ENCODE measurements at regions not wholly inside any gene's neighbourhood (a gene's known extent, or its start where the extent isn't known, plus 50 kb on each side); places are given as distances from the start of the nearest gene placed in this dataset.

- Histone ChIP-seq H3K9me3 (ENCODE audit: low read length) (no peaks in the 10 kb centered on the region), H3K4me3 (ENCODE audit: low read depth, low read length, poor library complexity, severe bottlenecking) (no peak overlapping the region), H4K20me1 (ENCODE audit: insufficient read depth, low read length) (no peaks in the 10 kb centered on the region), H3K4me1 (ENCODE audit: insufficient read depth, low read length, poor library complexity, severe bottlenecking) (no peaks in the 10 kb centered on the region), H2AFZ (ENCODE audit: low read length) (no peak overlapping the region), H3K4me2 (ENCODE audit: low read length) (no peak overlapping the region), H3K9me2 (ENCODE audit: insufficient read depth, low read length) (no peaks in the 10 kb centered on the region), H3K79me2 (ENCODE audit: insufficient read depth, low read depth, low read length) (no peaks in the 10 kb centered on the region), H3K27ac (ENCODE audit: low read depth, low read length, poor library complexity, severe bottlenecking) (no peak overlapping the region), H3K36me3 (ENCODE audit: insufficient read depth, low read length) (no peaks in the 10 kb centered on the region)
- BruUV-seq (replicated peaks), result no TSS peak
- ChIA-PET CTCF (ENCODE audit: unreplicated experiment) (no interaction called here), POLR2A (no interaction called here)
- no peak for DNase-seq (ENCODE audit: low spot score)
- intact Hi-C loops (cut with micrococcal nuclease; ENCODE audit: unreplicated experiment), result no loop called here
- TF ChIP-seq EZH2phosphoT487 (IDR thresholded peaks at IDR 0.05; ENCODE audit: borderline replicate concordance, low read depth, low read length), result no peak
- 0 out of 2 replicates have a peak, but pooled peaks have one; percentile 20 for TF ChIP-seq CTCF (conservative IDR thresholded peaks at IDR 0.05; ENCODE audit: low read length)
Measured at GRCh38 chrX:30489323-30489722, 88.2 kb downstream of the TASL start.

- Histone ChIP-seq H3K9me2 (ENCODE audit: insufficient read depth, low read length) (no peaks in the 10 kb centered on the region), H3K4me2 (ENCODE audit: low read length) (no peak overlapping the region), H3K4me3 (ENCODE audit: low read depth, low read length, poor library complexity, severe bottlenecking) (no peak overlapping the region), H3K36me3 (ENCODE audit: insufficient read depth, low read length) (no peaks in the 10 kb centered on the region), H3K79me2 (ENCODE audit: insufficient read depth, low read depth, low read length) (no peaks in the 10 kb centered on the region), H3K27ac (ENCODE audit: low read depth, low read length, poor library complexity, severe bottlenecking) (no peak overlapping the region), H3K4me1 (ENCODE audit: insufficient read depth, low read length, poor library complexity, severe bottlenecking) (no peaks in the 10 kb centered on the region), H2AFZ (ENCODE audit: low read length) (no peak overlapping the region), H4K20me1 (ENCODE audit: insufficient read depth, low read length) (no peaks in the 10 kb centered on the region), H3K9me3 (ENCODE audit: low read length) (no peaks in the 10 kb centered on the region)
- TF ChIP-seq EZH2phosphoT487 (IDR thresholded peaks at IDR 0.05; ENCODE audit: borderline replicate concordance, low read depth, low read length), result no peak
- TF ChIP-seq CTCF (conservative IDR thresholded peaks at IDR 0.05; ENCODE audit: low read length), result peak; percentile 40
- no TSS peak for BruUV-seq (replicated peaks)
- ChIA-PET POLR2A (no interaction called here), CTCF (ENCODE audit: unreplicated experiment) (no interaction called here)
- DNase-seq (ENCODE audit: low spot score), result no peak
- intact Hi-C loops (cut with micrococcal nuclease; ENCODE audit: unreplicated experiment), result no loop called here
Measured at GRCh38 chrX:30488092-30488491, 89.5 kb downstream of the TASL start.

- POLR2A ChIA-PET, result interaction anchor here (0.6 kb wide), 1 partner anchor 35 kb away, joined by 3 read pairs; no protein-coding TSS in a partner anchor
- H3K4me1 ChIP-seq (ENCODE audit: insufficient read depth, low read length, poor library complexity, severe bottlenecking), result no peaks in the 10 kb centered on the region
- DNase-seq (ENCODE audit: low spot score), result no peak
- H3K4me3 ChIP-seq (ENCODE audit: low read depth, low read length, poor library complexity, severe bottlenecking), result no peak overlapping the region
- no peaks in the 10 kb centered on the region for H3K79me2 ChIP-seq (ENCODE audit: insufficient read depth, low read depth, low read length)
- CTCF ChIA-PET (ENCODE audit: unreplicated experiment), result no interaction called here
- H4K20me1 ChIP-seq (ENCODE audit: insufficient read depth, low read length), result no peaks in the 10 kb centered on the region
- no TSS peak for BruUV-seq (replicated peaks)
- no peak overlapping the region for H3K4me2 ChIP-seq (ENCODE audit: low read length)
- no peaks in the 10 kb centered on the region for H3K9me2 ChIP-seq (ENCODE audit: insufficient read depth, low read length)
- H2AFZ ChIP-seq (ENCODE audit: low read length), result no peak overlapping the region
- no peaks in the 10 kb centered on the region for H3K9me3 ChIP-seq (ENCODE audit: low read length)
- TF ChIP-seq CTCF (conservative IDR thresholded peaks at IDR 0.05; ENCODE audit: low read length), result no peak
- no peak for TF ChIP-seq EZH2phosphoT487 (IDR thresholded peaks at IDR 0.05; ENCODE audit: borderline replicate concordance, low read depth, low read length)
- H3K36me3 ChIP-seq (ENCODE audit: insufficient read depth, low read length), result no peaks in the 10 kb centered on the region
- no peak overlapping the region for H3K27ac ChIP-seq (ENCODE audit: low read depth, low read length, poor library complexity, severe bottlenecking)
- intact Hi-C loops (cut with micrococcal nuclease; ENCODE audit: unreplicated experiment), result no loop called here
Measured at GRCh38 chrX:30483996-30484395, 93.6 kb downstream of the TASL start.
